Ovary (tissue), 7 donors: ENCODE measurements at regions not wholly inside any gene's neighbourhood (a gene's known extent, or its start where the extent isn't known, plus 50 kb on each side); places are given as distances from the start of the nearest gene placed in this dataset.

Source experiments
- DNase-seq, 5 donors: peaks; one replicate each; pipeline ENCODE4 v3.0.0-alpha.2; 2019 to 2020
- H3K27ac ChIP-seq, 2 donors: fragments of 200-600 bp; one replicate each; pipeline versions ENCODE4 v1.5.1 to v1.8.0; 2019 to 2022
- H3K27me3 ChIP-seq: fragments of 200-600 bp; one replicate; pipeline ENCODE4 v1.8.0; 2022
- H3K36me3 ChIP-seq: fragments of 200-600 bp; sonication (generic); one replicate; pipeline ENCODE4 v1.5.1; 2019
- H3K4me1 ChIP-seq: one replicate; pipeline ENCODE4 v1.8.1; 2013; ENCODE audit warnings: mild to moderate bottlenecking, moderate library complexity; ENCODE audit not compliant: insufficient read depth
- H3K4me3 ChIP-seq: fragments of 200-600 bp; sonication (generic); one replicate; pipeline ENCODE4 v1.5.1; 2017
- H3K9me3 ChIP-seq, 2 donors: fragments of 200-600 bp in 1 of 2; sonication (generic) in 1 of 2; one replicate each; pipeline versions ENCODE4 v1.5.1 to v1.8.1; 2013 to 2019; ENCODE audit warnings: mild to moderate bottlenecking in 1 of 2, moderate library complexity in 1 of 2
- EP300 ChIP-seq: sonication (generic); formaldehyde crosslinking; IDR thresholded peaks from one replicate; pipeline ENCODE4 v1.6.1; 2017; ENCODE audit warnings: antibody characterized with exemption
- POLR2A ChIP-seq: fragments of 450-650 bp; IDR thresholded peaks from one replicate; pipeline ENCODE4 v1.6.1; 2017; ENCODE audit warnings: antibody characterized with exemption, mild to moderate bottlenecking, moderate library complexity
- WGBS, 3 donors: extraction: QIAGEN DNeasy Blood & Tissue Kit in 1 of 3; methylation state at CpG; one replicate each; pipeline versions ENCODE4 v1.1.5 to v1.1.7; 2013 to 2017; 5-methylcytosine and 5-hydroxymethylcytosine counted together
- intact Hi-C, 4 donors: fragments of 100-400 bp; cut with DNase I; formaldehyde crosslinking; loops; one replicate each; pipeline versions ENCODE4 v1.11.0 to v1.15.1; 2022 to 2023
- TF ChIP-seq, protein P1 (sequence below), 3 donors: fragments of 450-650 bp in 2 of 3; fragments of 200-600 bp in 1 of 3; IDR thresholded peaks; one replicate each; pipeline versions ENCODE4 v1.5.1 to v1.8.0; 2016 to 2022; ENCODE audit warnings: antibody characterized with exemption in 3 of 3, mild to moderate bottlenecking in 1 of 3
- donor health status: DM: no; HTN: no; CAD: no; lungs with moderate emphysema.
- donor health status: DM: no; HTN: no; CAD: no.
- donor health status: Bipolar disorder and iron deficiency.
- donor health status: DM: no; HTN: no; CAD: no.
- donor health status: DM: yes; HTN: yes; CAD: no.

DNA sequence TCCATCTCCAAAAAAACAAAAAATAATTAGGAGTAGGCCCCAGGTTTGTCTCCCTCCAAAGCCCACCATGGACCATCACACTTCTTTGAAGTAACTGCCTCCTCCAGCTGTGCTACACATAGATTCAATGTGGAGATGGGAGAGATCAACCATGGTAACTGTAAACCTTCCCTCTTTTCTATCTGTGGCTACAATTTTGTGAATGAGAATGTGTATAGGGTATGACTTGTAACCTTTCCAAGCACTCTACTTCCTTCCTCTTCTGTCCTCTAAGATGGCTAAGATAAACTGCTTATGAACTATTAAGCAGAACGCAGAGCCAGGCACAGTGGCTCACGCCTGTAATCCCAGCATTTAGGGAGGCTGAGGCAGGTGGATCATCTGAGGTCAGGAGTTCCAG lies 55.5 kb upstream of the ATP11B start:
- TF ChIP-seq POLR2A (no peak), EP300 (no peak)
- TF ChIP-seq, protein P1, sequence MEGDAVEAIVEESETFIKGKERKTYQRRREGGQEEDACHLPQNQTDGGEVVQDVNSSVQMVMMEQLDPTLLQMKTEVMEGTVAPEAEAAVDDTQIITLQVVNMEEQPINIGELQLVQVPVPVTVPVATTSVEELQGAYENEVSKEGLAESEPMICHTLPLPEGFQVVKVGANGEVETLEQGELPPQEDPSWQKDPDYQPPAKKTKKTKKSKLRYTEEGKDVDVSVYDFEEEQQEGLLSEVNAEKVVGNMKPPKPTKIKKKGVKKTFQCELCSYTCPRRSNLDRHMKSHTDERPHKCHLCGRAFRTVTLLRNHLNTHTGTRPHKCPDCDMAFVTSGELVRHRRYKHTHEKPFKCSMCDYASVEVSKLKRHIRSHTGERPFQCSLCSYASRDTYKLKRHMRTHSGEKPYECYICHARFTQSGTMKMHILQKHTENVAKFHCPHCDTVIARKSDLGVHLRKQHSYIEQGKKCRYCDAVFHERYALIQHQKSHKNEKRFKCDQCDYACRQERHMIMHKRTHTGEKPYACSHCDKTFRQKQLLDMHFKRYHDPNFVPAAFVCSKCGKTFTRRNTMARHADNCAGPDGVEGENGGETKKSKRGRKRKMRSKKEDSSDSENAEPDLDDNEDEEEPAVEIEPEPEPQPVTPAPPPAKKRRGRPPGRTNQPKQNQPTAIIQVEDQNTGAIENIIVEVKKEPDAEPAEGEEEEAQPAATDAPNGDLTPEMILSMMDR (IDR thresholded peaks at IDR 0.05), result no peak
- Histone ChIP-seq H3K4me1 (no peaks in the 10 kb centered on the region), H3K27ac (no peak overlapping the region), H3K4me3 (no peak overlapping the region), H3K36me3 (no peaks in the 10 kb centered on the region), H3K9me3 (no peaks in the 10 kb centered on the region), H3K27me3 (no peaks in the 10 kb centered on the region)
- intact Hi-C loops, result no loop called here
- no peak for DNase-seq
- WGBS, 3 donors, result 85 to 94% (median 94%) methylated on average over 2 of the region's 2 CpGs

- intact Hi-C loops, result no loop called here
- no peak overlapping the region for H3K27ac ChIP-seq
- H3K9me3 ChIP-seq, result no peaks in the 10 kb centered on the region
- DNase-seq, result no peak
- H3K4me1 ChIP-seq, result no peaks in the 10 kb centered on the region
- H3K4me3 ChIP-seq, result no peak overlapping the region
- TF ChIP-seq, protein P1 (IDR thresholded peaks at IDR 0.05), result no peak
- no peak for TF ChIP-seq POLR2A
- TF ChIP-seq EP300, result no peak
- WGBS, 3 donors, result 84 to 89% (median 86%) methylated on average over 6 of the region's 6 CpGs
- no peaks in the 10 kb centered on the region for H3K27me3 ChIP-seq
- no peaks in the 10 kb centered on the region for H3K36me3 ChIP-seq
These were observed 54.5 kb upstream of the ATP11B start for GRCh38 chr3:182738583-182739411.

- Histone ChIP-seq H3K4me3 (no peak overlapping the region), H3K27me3 (no peaks in the 10 kb centered on the region), H3K27ac (no peak overlapping the region), H3K36me3 (no peaks in the 10 kb centered on the region), H3K4me1 (no peaks in the 10 kb centered on the region), H3K9me3 (no peaks in the 10 kb centered on the region)
- WGBS, 3 donors, result 8 to 18% (median 17%) methylated on average over 3 of the region's 3 CpGs
- intact Hi-C loops, result no loop called here
- no peak for TF ChIP-seq EP300
- TF ChIP-seq, protein P1 (IDR thresholded peaks at IDR 0.05), result no peak
- TF ChIP-seq POLR2A, result no peak
- DNase-seq, result no peak
These were observed 53.7 kb upstream of the ATP11B start for GRCh38 chr3:182739619-182740018.

DNA sequence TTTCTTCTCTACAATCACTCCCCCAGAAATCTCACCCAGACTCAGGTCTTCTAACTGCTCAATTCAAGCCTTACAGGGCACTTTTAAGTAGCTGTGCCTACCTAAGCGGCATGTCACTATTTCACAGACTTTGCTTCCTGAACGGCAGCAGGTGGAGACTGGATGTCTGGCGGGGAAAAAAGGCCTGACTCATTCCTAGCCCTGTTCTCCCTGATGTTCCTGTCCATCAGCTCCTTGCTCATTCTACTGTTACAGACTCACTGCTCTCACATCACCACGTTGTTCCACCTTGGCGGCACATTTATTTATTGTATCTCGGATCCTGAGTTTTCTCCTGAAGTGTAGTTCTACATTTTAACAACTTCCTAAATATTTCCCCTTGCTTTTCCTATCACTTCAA lies 52.6 kb upstream of the ATP11B start:
- Histone ChIP-seq H3K4me3 (no peak overlapping the region), H3K4me1 (no peaks in the 10 kb centered on the region), H3K27me3 (no peaks in the 10 kb centered on the region), H3K36me3 (no peaks in the 10 kb centered on the region), H3K9me3 (no peaks in the 10 kb centered on the region), H3K27ac (no peak overlapping the region)
- 73 to 75% (median 75%) methylated on average over 6 of the region's 6 CpGs for WGBS, 3 donors
- intact Hi-C loops, result no loop called here
- TF ChIP-seq, protein P1 (IDR thresholded peaks at IDR 0.05), result no peak
- TF ChIP-seq POLR2A (no peak), EP300 (no peak)
- no peak for DNase-seq
